ENCODE measurements at regions not wholly inside any gene's neighbourhood (a gene's known extent, or its start where the extent isn't known, plus 50 kb on each side); places are given as distances from the start of the nearest gene placed in this dataset.

DNA sequence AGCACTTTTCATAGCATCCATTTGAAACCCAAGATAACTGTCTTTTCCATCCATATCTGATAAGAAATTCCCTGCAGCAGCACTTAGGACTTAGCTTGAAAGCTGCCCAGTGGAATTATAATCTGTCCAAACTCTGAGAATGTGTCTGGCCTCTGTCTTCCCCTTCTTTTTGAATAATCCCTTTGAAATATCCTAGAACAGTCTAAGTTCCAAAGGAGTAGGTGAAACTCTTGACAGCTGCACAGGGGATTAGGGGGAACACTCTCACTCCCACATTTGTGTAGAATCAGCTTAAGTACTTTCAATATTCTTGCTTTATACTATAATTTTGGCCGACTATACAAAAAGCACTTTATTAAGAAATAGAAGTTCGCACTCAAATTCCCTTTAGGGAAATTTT is 157.7 kb downstream of the PAPSS1 start:
- H3K27ac ChIP-seq (ENCODE audit: control insufficient read depth, insufficient read depth): no peak overlapping the region
- in situ Hi-C loops (cut with MboI): no loop called here
- no peak for FAIRE-seq
- H3K79me2 ChIP-seq (ENCODE audit: control insufficient read depth, insufficient read depth, low read length): no peaks in the 10 kb centered on the region
- no peaks in the 10 kb centered on the region for H3K36me3 ChIP-seq (ENCODE audit: control insufficient read depth in 2 of 2, insufficient read depth in 2 of 2, low read length in 1 of 2)
- no peak overlapping the region for H2AFZ ChIP-seq (ENCODE audit: control insufficient read depth, low read depth, low read length)
- ChIA-PET RAD21 (ENCODE audit: unreplicated experiment) (no interaction called here), POLR2A (no interaction called here), SMC1A (ENCODE audit: uncharacterized antibody, unreplicated experiment) (no interaction called here), CTCF (interaction anchor here (1.8 kb wide), 1 partner anchor 18 kb away, joined by 5 read pairs; no protein-coding TSS in a partner anchor)
- ATAC-seq: no peak
- no peak overlapping the region for H3K9ac ChIP-seq (ENCODE audit: control insufficient read depth, insufficient read depth, low read length)
- WGBS (ENCODE audit: insufficient coverage, insufficient replicate concordance, low lambda C conversion rate, missing lambda C conversion rate): 75% methylated on average over 2 of the region's 2 CpGs
- no peaks in the 10 kb centered on the region for H3K27me3 ChIP-seq (replicated peaks in 1 of 2; ENCODE audit: control insufficient read depth in 2 of 2, insufficient read depth in 2 of 2, low read length in 1 of 2)
- H4K20me1 ChIP-seq (ENCODE audit: control insufficient read depth, insufficient read depth): no peaks in the 10 kb centered on the region
- BruUV-seq (replicated peaks): no TSS peak
- no peak overlapping the region for H3K4me3 ChIP-seq
- intact Hi-C loops (cut with micrococcal nuclease; ENCODE audit: unreplicated experiment): no loop called here
- TF ChIP-seq GABPA (IDR thresholded peaks at IDR 0.05; ENCODE audit: low read depth) (no peak), IKZF2 (IDR thresholded peaks at IDR 0.05) (no peak), ETV6 (conservative IDR thresholded peaks at IDR 0.05 in 1 of 2, IDR thresholded peaks at IDR 0.05 in 1 of 2; ENCODE audit: borderline replicate concordance in 1 of 2, low read depth in 1 of 2) (no peak), ZNF384 (IDR thresholded peaks at IDR 0.05; ENCODE audit: borderline replicate concordance, low read depth, low read length) (no peak)
- TF ChIP-seq, protein P1, sequence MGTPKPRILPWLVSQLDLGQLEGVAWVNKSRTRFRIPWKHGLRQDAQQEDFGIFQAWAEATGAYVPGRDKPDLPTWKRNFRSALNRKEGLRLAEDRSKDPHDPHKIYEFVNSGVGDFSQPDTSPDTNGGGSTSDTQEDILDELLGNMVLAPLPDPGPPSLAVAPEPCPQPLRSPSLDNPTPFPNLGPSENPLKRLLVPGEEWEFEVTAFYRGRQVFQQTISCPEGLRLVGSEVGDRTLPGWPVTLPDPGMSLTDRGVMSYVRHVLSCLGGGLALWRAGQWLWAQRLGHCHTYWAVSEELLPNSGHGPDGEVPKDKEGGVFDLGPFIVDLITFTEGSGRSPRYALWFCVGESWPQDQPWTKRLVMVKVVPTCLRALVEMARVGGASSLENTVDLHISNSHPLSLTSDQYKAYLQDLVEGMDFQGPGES (IDR thresholded peaks at IDR 0.05): no peak
- no peaks in the 10 kb centered on the region for H3K4me1 ChIP-seq (ENCODE audit: control insufficient read depth, insufficient read depth, low read length)
- no peak for DNase-seq (ENCODE audit: low read depth, low spot score)
- no peaks in the 10 kb centered on the region for H3K9me3 ChIP-seq (replicated peaks; ENCODE audit: control insufficient read depth, insufficient read depth, low read length)
- H3K4me2 ChIP-seq (ENCODE audit: control insufficient read depth, insufficient read depth): no peak overlapping the region

DNA sequence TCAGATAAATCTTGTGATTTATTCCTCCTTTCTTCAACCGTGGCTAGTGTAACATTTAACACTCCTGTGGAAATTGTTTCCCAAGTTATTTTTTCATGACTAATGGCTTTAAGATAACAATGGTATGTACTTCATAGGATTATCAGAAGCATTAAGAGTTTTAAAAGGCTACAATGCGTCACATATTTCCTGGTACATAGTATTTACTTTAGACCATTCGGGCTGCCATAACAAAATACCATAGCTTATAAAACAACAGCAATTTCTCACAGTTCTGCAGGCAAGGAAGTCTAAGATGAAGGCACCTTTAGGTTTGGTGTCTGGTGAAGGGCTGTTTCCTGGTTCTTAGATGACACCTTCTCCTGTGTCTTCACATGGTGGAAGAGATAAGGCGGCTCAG is 158.6 kb downstream of the PAPSS1 start:
- BruUV-seq (replicated peaks): no TSS peak
- Histone ChIP-seq H2AFZ (ENCODE audit: control insufficient read depth, low read depth, low read length) (no peak overlapping the region), H3K9me3 (replicated peaks; ENCODE audit: control insufficient read depth, insufficient read depth, low read length) (no peaks in the 10 kb centered on the region), H3K4me3 (no peak overlapping the region), H3K79me2 (ENCODE audit: control insufficient read depth, insufficient read depth, low read length) (no peaks in the 10 kb centered on the region), H3K4me1 (ENCODE audit: control insufficient read depth, insufficient read depth, low read length) (no peaks in the 10 kb centered on the region), H3K36me3 (ENCODE audit: control insufficient read depth in 2 of 2, insufficient read depth in 2 of 2, low read length in 1 of 2) (no peaks in the 10 kb centered on the region), H3K27ac (ENCODE audit: control insufficient read depth, insufficient read depth) (no peak overlapping the region), H3K4me2 (ENCODE audit: control insufficient read depth, insufficient read depth) (no peak overlapping the region), H3K27me3 (replicated peaks in 1 of 2; ENCODE audit: control insufficient read depth in 2 of 2, insufficient read depth in 2 of 2, low read length in 1 of 2) (no peaks in the 10 kb centered on the region), H4K20me1 (ENCODE audit: control insufficient read depth, insufficient read depth) (no peaks in the 10 kb centered on the region), H3K9ac (ENCODE audit: control insufficient read depth, insufficient read depth, low read length) (no peak overlapping the region)
- in situ Hi-C loops (cut with MboI): no loop called here
- DNase-seq (ENCODE audit: low read depth, low spot score) (no peak), ATAC-seq (no peak), FAIRE-seq (no peak)
- ChIA-PET CTCF (interaction anchor here (1.8 kb wide), 1 partner anchor 17 kb away, joined by 5 read pairs; no protein-coding TSS in a partner anchor), POLR2A (no interaction called here), RAD21 (ENCODE audit: unreplicated experiment) (no interaction called here), SMC1A (ENCODE audit: uncharacterized antibody, unreplicated experiment) (no interaction called here)
- 43% methylated on average over 4 of the region's 4 CpGs for WGBS (ENCODE audit: insufficient coverage, insufficient replicate concordance, low lambda C conversion rate, missing lambda C conversion rate)
- intact Hi-C loops (cut with micrococcal nuclease; ENCODE audit: unreplicated experiment): no loop called here
- TF ChIP-seq, protein P1 (IDR thresholded peaks at IDR 0.05): no peak
- TF ChIP-seq SUPT20H (IDR thresholded peaks at IDR 0.05; ENCODE audit: borderline replicate concordance, control insufficient read depth, low read depth, low read length) (no peak), POLR2A (IDR thresholded peaks at IDR 0.05; ENCODE audit: low read depth, low read length) (no peak), PAX8 (IDR thresholded peaks at IDR 0.05) (no peak), BMI1 (IDR thresholded peaks at IDR 0.05; ENCODE audit: borderline replicate concordance) (no peak), BHLHE40 (IDR thresholded peaks at IDR 0.05; ENCODE audit: borderline replicate concordance in 1 of 2, low read depth in 2 of 2, low read length in 1 of 2) (no peak), RUNX3 (IDR thresholded peaks at IDR 0.05; ENCODE audit: low read length) (no peak), RFX5 (IDR thresholded peaks at IDR 0.05; ENCODE audit: low read depth, low read length) (no peak), TCF3 (IDR thresholded peaks at IDR 0.05; ENCODE audit: borderline replicate concordance, insufficient read depth, low read depth, low read length) (no peak)
- TF ChIP-seq, protein P2, sequence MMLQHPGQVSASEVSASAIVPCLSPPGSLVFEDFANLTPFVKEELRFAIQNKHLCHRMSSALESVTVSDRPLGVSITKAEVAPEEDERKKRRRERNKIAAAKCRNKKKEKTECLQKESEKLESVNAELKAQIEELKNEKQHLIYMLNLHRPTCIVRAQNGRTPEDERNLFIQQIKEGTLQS (IDR thresholded peaks at IDR 0.05; ENCODE audit: borderline replicate concordance, extremely low read depth, low read depth, low read length): no peak
- TF ChIP-seq, protein P3, sequence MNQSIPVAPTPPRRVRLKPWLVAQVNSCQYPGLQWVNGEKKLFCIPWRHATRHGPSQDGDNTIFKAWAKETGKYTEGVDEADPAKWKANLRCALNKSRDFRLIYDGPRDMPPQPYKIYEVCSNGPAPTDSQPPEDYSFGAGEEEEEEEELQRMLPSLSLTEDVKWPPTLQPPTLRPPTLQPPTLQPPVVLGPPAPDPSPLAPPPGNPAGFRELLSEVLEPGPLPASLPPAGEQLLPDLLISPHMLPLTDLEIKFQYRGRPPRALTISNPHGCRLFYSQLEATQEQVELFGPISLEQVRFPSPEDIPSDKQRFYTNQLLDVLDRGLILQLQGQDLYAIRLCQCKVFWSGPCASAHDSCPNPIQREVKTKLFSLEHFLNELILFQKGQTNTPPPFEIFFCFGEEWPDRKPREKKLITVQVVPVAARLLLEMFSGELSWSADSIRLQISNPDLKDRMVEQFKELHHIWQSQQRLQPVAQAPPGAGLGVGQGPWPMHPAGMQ (IDR thresholded peaks at IDR 0.05; ENCODE audit: borderline replicate concordance): no peak
